Neural cell (in vitro differentiated cells): ENCODE measurements at regions not wholly inside any gene's neighbourhood (a gene's known extent, or its start where the extent isn't known, plus 50 kb on each side); places are given as distances from the start of the nearest gene placed in this dataset.

ENCODE experiments used
- H2AFZ ChIP-seq: fragments of 200-600, 300-800 bp; sonication (generic), shearing (Covaris generic); 2 replicates; pipeline ENCODE4 v1.6.0; 2014; ENCODE audit warnings: low read depth, mild to moderate bottlenecking, antibody characterized with exemption, low read length, moderate library complexity
- H3F3A ChIP-seq: fragments of 200-600 bp; shearing (Covaris generic); 2 replicates; pipeline ENCODE4 v1.6.1; 2016; ENCODE audit warnings: mild to moderate bottlenecking, moderate library complexity, mixed read lengths, antibody characterized with exemption, low read length; ENCODE audit not compliant: insufficient read depth, poor library complexity, severe bottlenecking
- H3K27ac ChIP-seq: fragments of 200-600, 300-800 bp; sonication (generic), shearing (Covaris generic); 2 replicates; pipeline ENCODE4 v1.5.1; 2014; ENCODE audit warnings: mild to moderate bottlenecking, low read length, moderate library complexity
- H3K27me3 ChIP-seq: fragments of 300-800, 200-600 bp; sonication (generic), shearing (Covaris generic); 2 replicates; pipeline ENCODE4 v1.6.0; 2014; ENCODE audit warnings: mild to moderate bottlenecking, low read depth, low read length, moderate library complexity; ENCODE audit not compliant: insufficient read depth
- H3K36me3 ChIP-seq: fragments of 300-800, 200-600 bp; sonication (generic), shearing (Covaris generic); 2 replicates; pipeline ENCODE4 v1.5.1; 2014; ENCODE audit warnings: mild to moderate bottlenecking, antibody characterized with exemption, low read length, moderate library complexity; ENCODE audit not compliant: insufficient read depth
- H3K4me2 ChIP-seq: fragments of 300-800, 200-600 bp; sonication (generic), shearing (Covaris generic); 2 replicates; pipeline ENCODE4 v1.6.0; 2014; ENCODE audit warnings: mild to moderate bottlenecking, low read length
- H3K4me3 ChIP-seq: fragments of 300-800, 200-600 bp; sonication (generic), shearing (Covaris generic); 2 replicates; pipeline ENCODE4 v1.5.1; 2014; ENCODE audit warnings: mild to moderate bottlenecking, low read length, moderate library complexity
- H3K79me2 ChIP-seq: fragments of 200-600 bp; shearing (Covaris generic); replicated peaks from 2 replicates; pipeline ENCODE4 v1.6.0; 2014; ENCODE audit warnings: mild to moderate bottlenecking, low read length, moderate library complexity; ENCODE audit not compliant: insufficient read depth
- H3K9ac ChIP-seq: fragments of 300-800, 200-600 bp; sonication (generic), shearing (Covaris generic); 2 replicates; pipeline ENCODE4 v1.6.1; 2016; ENCODE audit warnings: mild to moderate bottlenecking, low read length, mixed read lengths
- H3K9me2 ChIP-seq: fragments of 200-600 bp; shearing (Covaris generic); 2 replicates; pipeline ENCODE4 v1.6.1; 2016; ENCODE audit warnings: mild to moderate bottlenecking, low read length, mixed read lengths; ENCODE audit not compliant: insufficient read depth
- H3K9me3 ChIP-seq: fragments of 200-600, 300-800 bp; sonication (generic), shearing (Covaris generic); 2 replicates; pipeline ENCODE4 v1.6.1; 2016; ENCODE audit warnings: mild to moderate bottlenecking, mixed run types, low read length, moderate library complexity, mixed read lengths
- H4K20me1 ChIP-seq: fragments of 200-600 bp; shearing (Covaris generic); 2 replicates; pipeline ENCODE4 v1.6.1; 2016; ENCODE audit warnings: mild to moderate bottlenecking, mixed run types; ENCODE audit not compliant: insufficient read depth
- EP300 ChIP-seq: fragments of 450-650 bp; conservative IDR thresholded peaks from 2 replicates; pipeline ENCODE4 v1.6.1; 2014; ENCODE audit warnings: antibody characterized with exemption, mild to moderate bottlenecking, moderate library complexity; ENCODE audit not compliant: poor library complexity, severe bottlenecking
- EZH2 ChIP-seq: fragments of 200-600, 300-800 bp; shearing (Covaris generic), sonication (generic); IDR thresholded peaks from 2 replicates; pipeline ENCODE4 v1.6.1; 2014; ENCODE audit warnings: antibody characterized with exemption, low read length, borderline replicate concordance, mild to moderate bottlenecking; ENCODE audit not compliant: insufficient read depth, poor library complexity, severe bottlenecking
- MXI1 ChIP-seq: fragments of 450-650 bp; conservative IDR thresholded peaks from 2 replicates; pipeline ENCODE4 v1.6.1; 2014; ENCODE audit warnings: antibody characterized with exemption, mild to moderate bottlenecking; ENCODE audit not compliant: poor library complexity, severe bottlenecking
- POLR2AphosphoS5 ChIP-seq: IDR thresholded peaks from 2 replicates; pipeline ENCODE4 v1.6.1; 2012
- RAD21 ChIP-seq: fragments of 450-650 bp; conservative IDR thresholded peaks from 2 replicates; pipeline ENCODE4 v1.6.1; 2014; ENCODE audit warnings: antibody characterized with exemption, mild to moderate bottlenecking, moderate library complexity
- REST ChIP-seq: IDR thresholded peaks from 2 replicates; pipeline ENCODE4 v1.6.1; 2012; ENCODE audit warnings: borderline replicate concordance
- SMC3 ChIP-seq: fragments of 450-650 bp; conservative IDR thresholded peaks from 2 replicates; pipeline ENCODE4 v1.6.1; 2014; ENCODE audit warnings: antibody characterized with exemption, mild to moderate bottlenecking, moderate library complexity; ENCODE audit not compliant: poor library complexity
- TAF1 ChIP-seq: IDR thresholded peaks from 2 replicates; pipeline ENCODE4 v1.6.1; 2012; ENCODE audit warnings: low read depth
- TF ChIP-seq, protein P1 (sequence below): fragments of 450-650 bp; IDR thresholded peaks from 2 replicates; pipeline ENCODE4 v1.5.1; 2014; ENCODE audit warnings: antibody characterized with exemption, mild to moderate bottlenecking, moderate library complexity; ENCODE audit not compliant: poor library complexity, severe bottlenecking

- H3K9me2 ChIP-seq, result no peaks in the 10 kb centered on the region
- no peak overlapping the region for H3K4me2 ChIP-seq
- TF ChIP-seq RAD21, result no peak
- TF ChIP-seq MXI1, result no peak
- no peak for TF ChIP-seq TAF1
- no peak for TF ChIP-seq POLR2AphosphoS5
- no peak for TF ChIP-seq REST
- no peak for TF ChIP-seq EZH2
- no peak for TF ChIP-seq EP300
- TF ChIP-seq, protein P1, sequence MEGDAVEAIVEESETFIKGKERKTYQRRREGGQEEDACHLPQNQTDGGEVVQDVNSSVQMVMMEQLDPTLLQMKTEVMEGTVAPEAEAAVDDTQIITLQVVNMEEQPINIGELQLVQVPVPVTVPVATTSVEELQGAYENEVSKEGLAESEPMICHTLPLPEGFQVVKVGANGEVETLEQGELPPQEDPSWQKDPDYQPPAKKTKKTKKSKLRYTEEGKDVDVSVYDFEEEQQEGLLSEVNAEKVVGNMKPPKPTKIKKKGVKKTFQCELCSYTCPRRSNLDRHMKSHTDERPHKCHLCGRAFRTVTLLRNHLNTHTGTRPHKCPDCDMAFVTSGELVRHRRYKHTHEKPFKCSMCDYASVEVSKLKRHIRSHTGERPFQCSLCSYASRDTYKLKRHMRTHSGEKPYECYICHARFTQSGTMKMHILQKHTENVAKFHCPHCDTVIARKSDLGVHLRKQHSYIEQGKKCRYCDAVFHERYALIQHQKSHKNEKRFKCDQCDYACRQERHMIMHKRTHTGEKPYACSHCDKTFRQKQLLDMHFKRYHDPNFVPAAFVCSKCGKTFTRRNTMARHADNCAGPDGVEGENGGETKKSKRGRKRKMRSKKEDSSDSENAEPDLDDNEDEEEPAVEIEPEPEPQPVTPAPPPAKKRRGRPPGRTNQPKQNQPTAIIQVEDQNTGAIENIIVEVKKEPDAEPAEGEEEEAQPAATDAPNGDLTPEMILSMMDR, result no peak
- TF ChIP-seq SMC3, result no peak
Observed at GRCh38 chr2:111626865-111627163, 257.2 kb downstream of the ANAPC1 start.

GRCh38 chr2:111627256-111627655, 256.7 kb downstream of the ANAPC1 start:
- no peak overlapping the region for H2AFZ ChIP-seq
- H3K9me2 ChIP-seq, result no peaks in the 10 kb centered on the region
- H3K9ac ChIP-seq, result no peak overlapping the region
- TF ChIP-seq EP300, result no peak
- no peak for TF ChIP-seq SMC3
- TF ChIP-seq MXI1, result no peak
- TF ChIP-seq TAF1, result no peak
- TF ChIP-seq EZH2, result no peak
- TF ChIP-seq REST, result no peak
- TF ChIP-seq RAD21, result no peak
- H3K27ac ChIP-seq, result no peak overlapping the region
- H4K20me1 ChIP-seq, result no peaks in the 10 kb centered on the region
- H3K27me3 ChIP-seq, result no peaks in the 10 kb centered on the region
- H3K36me3 ChIP-seq, result no peaks in the 10 kb centered on the region
- H3K9me3 ChIP-seq, result no peaks in the 10 kb centered on the region
- H3K4me3 ChIP-seq, result no peak overlapping the region
- no peak overlapping the region for H3K4me2 ChIP-seq
- no peaks in the 10 kb centered on the region for H3F3A ChIP-seq
- H3K79me2 ChIP-seq, result no peaks in the 10 kb centered on the region

More at GRCh38 chr2:111626865-111627163, 257.2 kb downstream of the ANAPC1 start:
- Histone ChIP-seq H3K79me2 (no peaks in the 10 kb centered on the region), H4K20me1 (no peaks in the 10 kb centered on the region), H3K9me3 (no peaks in the 10 kb centered on the region), H3K4me3 (no peak overlapping the region), H3F3A (no peaks in the 10 kb centered on the region), H2AFZ (no peak overlapping the region), H3K27me3 (no peaks in the 10 kb centered on the region), H3K27ac (no peak overlapping the region), H3K36me3 (no peaks in the 10 kb centered on the region), H3K9ac (no peak overlapping the region)
